K562 (cell line): ENCODE measurements at regions not wholly inside any gene's neighbourhood (a gene's known extent, or its start where the extent isn't known, plus 50 kb on each side); places are given as distances from the start of the nearest gene placed in this dataset.

Experiments used
- ATAC-seq: fragments of 200-7000 bp; cut with Tn5 transposase; 3 replicates; pipeline ENCODE4 v1.9.1; 2020; ENCODE audit warnings: moderate library complexity
- BruUV-seq: library from RNA; stranded (reverse); fragments of 400-500 nt; replicated peaks from 2 replicates; lab custom pipeline; 2021; lab: Mats Ljungman, UMichigan
- CTCF ChIA-PET: fragments of 300-600 bp; formaldehyde crosslinking; extraction: SDS; loops from one replicate; lab custom pipeline; 2021; ENCODE audit warnings: low intra/inter-chr PET ratio; lab: Yijun Ruan, JAX
- POLR2A ChIA-PET: fragments of 300-600, 350-650 bp; sonication (Branson Sonifier 250); formaldehyde crosslinking; extraction: SDS; loops from one replicate; lab custom pipeline; 2021; ENCODE audit warnings: antibody characterized with exemption, inconsistent platforms; lab: Yijun Ruan, JAX
- DNase-seq, 4 experiments: peaks; one replicate each; pipeline versions ENCODE4 v3.0.0 to v3.0.0-alpha.2; 2011 to 2018; ENCODE audit warnings: low spot score in 3 of 4, mixed read lengths in 3 of 4; ENCODE audit errors: extremely low read depth in 1 of 4
- FAIRE-seq: peaks from 2 replicates; lab custom pipeline; 2011; peaks lifted over from hg19 to GRCh38; lab: Jason Lieb, UNC
- H2AFZ ChIP-seq: 2 replicates; pipeline ENCODE4 v1.6.0; 2011; ENCODE audit warnings: low read depth, low read length, control low read depth, inconsistent platforms
- H3K27ac ChIP-seq: fragments of 200-600 bp; 3 replicates; pipeline ENCODE4 v1.8.0; 2011; ENCODE audit warnings: low read depth, mild to moderate bottlenecking, control low read depth, inconsistent platforms, low read length, moderate library complexity, mixed read lengths; ENCODE audit errors: extremely low read depth
- H3K27me3 ChIP-seq, 2 experiments: fragments of 300-600 bp in 1 of 2; 2 replicates in 1 of 2; 3 replicates in 1 of 2; pipeline versions ENCODE4 v1.6.0 to v1.8.0; 2011; ENCODE audit warnings: inconsistent platforms in 2 of 2, low read length in 2 of 2, mild to moderate bottlenecking in 1 of 2, mixed read lengths in 1 of 2, moderate library complexity in 1 of 2; ENCODE audit not compliant: control insufficient read depth in 2 of 2, insufficient read depth in 2 of 2
- H3K36me3 ChIP-seq: fragments of 300-600 bp; 3 replicates; pipeline ENCODE4 v1.8.0; 2011; ENCODE audit warnings: mild to moderate bottlenecking, low read length, inconsistent platforms; ENCODE audit not compliant: control insufficient read depth, insufficient read depth
- H3K4me1 ChIP-seq, 2 experiments: fragments of 200-600 bp in 1 of 2; replicated peaks in 1 of 2; 2 replicates in 1 of 2; 3 replicates in 1 of 2; pipeline versions ENCODE4 v1.5.1 to v1.8.0; 2011; ENCODE audit warnings: inconsistent platforms in 2 of 2, low read length in 2 of 2, mild to moderate bottlenecking in 1 of 2, mixed read lengths in 1 of 2, moderate library complexity in 1 of 2; ENCODE audit not compliant: control insufficient read depth in 2 of 2, insufficient read depth in 2 of 2
- H3K4me2 ChIP-seq: 2 replicates; pipeline ENCODE4 v1.6.1; 2011; ENCODE audit warnings: low read length, control low read depth, inconsistent platforms, mixed read lengths; ENCODE audit not compliant: insufficient read depth
- H3K4me3 ChIP-seq: fragments of 200-600 bp; sonication (generic), shearing (Covaris generic); 2 replicates; pipeline ENCODE4 v1.5.1; 2016; ENCODE audit warnings: control low read depth, inconsistent platforms
- H3K79me2 ChIP-seq: fragments of 200-600 bp; 3 replicates; pipeline ENCODE4 v1.8.0; 2011; ENCODE audit warnings: low read length, inconsistent platforms; ENCODE audit not compliant: control insufficient read depth, insufficient read depth
- H3K9ac ChIP-seq, 2 experiments: 2 replicates each; pipeline versions ENCODE4 v1.6.0 to v1.6.1; 2011; ENCODE audit warnings: low read depth in 2 of 2, low read length in 2 of 2, control low read depth in 1 of 2, inconsistent platforms in 1 of 2, mild to moderate bottlenecking in 1 of 2, mixed read lengths in 1 of 2; ENCODE audit not compliant: insufficient read depth in 1 of 2
- H3K9me1 ChIP-seq: one replicate; pipeline ENCODE4 v1.6.0; 2011; ENCODE audit warnings: inconsistent platforms, mild to moderate bottlenecking, low read length, moderate library complexity; ENCODE audit not compliant: control insufficient read depth, insufficient read depth
- H3K9me3 ChIP-seq: replicated peaks from 2 replicates; pipeline ENCODE4 v1.5.1; 2011; ENCODE audit warnings: low read depth, low read length, inconsistent platforms; ENCODE audit not compliant: control insufficient read depth, insufficient read depth
- H4K20me1 ChIP-seq: replicated peaks from 2 replicates; pipeline ENCODE4 v1.6.1; 2011; ENCODE audit warnings: low read length, inconsistent platforms, mixed read lengths; ENCODE audit not compliant: control insufficient read depth, insufficient read depth
- BCL6 ChIP-seq: fragments of 250-450 bp; sonication (Bioruptor Pico); IDR thresholded peaks from 2 replicates; pipeline ENCODE4 v1.4.0; 2020
- E2F3 ChIP-seq: fragments of 250-450 bp; sonication (Bioruptor Pico); IDR thresholded peaks from 2 replicates; pipeline ENCODE4 v1.4.0; 2020; ENCODE audit warnings: mild to moderate bottlenecking
- ETV5 ChIP-seq: sonication (generic); formaldehyde crosslinking; IDR thresholded peaks from 2 replicates; pipeline ENCODE4 v1.4.0; 2020; ENCODE audit warnings: low read depth, mild to moderate bottlenecking, missing genetic modification reagents
- FOSL1 ChIP-seq: fragments of 200-800 bp; sonication (Bioruptor generic); conservative IDR thresholded peaks from 2 replicates; pipeline ENCODE4 v1.6.1; 2016; ENCODE audit warnings: missing genetic modification characterization, missing compliant biosample characterization
- MECOM ChIP-seq: fragments of 250-450 bp; sonication (Bioruptor Pico); IDR thresholded peaks from 2 replicates; pipeline ENCODE4 v1.8.0; 2022; ENCODE audit warnings: inconsistent platforms
- NCOA6 ChIP-seq: fragments of 450-650 bp; IDR thresholded peaks from 2 replicates; pipeline ENCODE4 v1.6.1; 2017; ENCODE audit warnings: mild to moderate bottlenecking
- PML ChIP-seq: IDR thresholded peaks from 2 replicates; pipeline ENCODE4 v1.6.1; 2012; ENCODE audit warnings: low read length, inconsistent platforms
- RFX7 ChIP-seq: fragments of 250-450 bp; sonication (Bioruptor Pico); IDR thresholded peaks from 2 replicates; pipeline ENCODE4 v1.5.1; 2021; ENCODE audit warnings: mild to moderate bottlenecking
- ZFP30 ChIP-seq: fragments of 250-450 bp; sonication (Bioruptor Pico); IDR thresholded peaks from 2 replicates; pipeline ENCODE4 v1.8.0; 2022; ENCODE audit warnings: moderate library complexity, mild to moderate bottlenecking, inconsistent platforms, borderline replicate concordance
- ZFPM2 ChIP-seq: fragments of 250-450 bp; sonication (Bioruptor Pico); IDR thresholded peaks from 2 replicates; pipeline ENCODE4 v1.5.1; 2022; ENCODE audit warnings: mild to moderate bottlenecking
- ZNF165 ChIP-seq: fragments of 250-450 bp; sonication (Bioruptor Pico); IDR thresholded peaks from 2 replicates; pipeline ENCODE4 v1.4.0; 2020; ENCODE audit warnings: borderline replicate concordance
- WGBS: fragments of 100-300 bp; shearing (Covaris generic); methylation state at CpG from one replicate; pipeline ENCODE4 v1.1.6; 2016; ENCODE audit warnings: low coverage, mixed read lengths; ENCODE audit not compliant: insufficient coverage; ENCODE audit errors: missing lambda C conversion rate; 5-methylcytosine and 5-hydroxymethylcytosine counted together
- in situ Hi-C: fragments of 300-500 bp; cut with MboI; formaldehyde crosslinking; loops from 4 replicates; pipeline ENCODE4 v1.15.0; 2018; ENCODE audit warnings: inconsistent platforms, mixed read lengths
- intact Hi-C: fragments of 100-400 bp; cut with micrococcal nuclease; formaldehyde crosslinking; loops from 2 replicates; pipeline ENCODE4 v1.14.2; 2022
- TF ChIP-seq, protein P1 (sequence below): fragments of 200-800 bp; sonication (Bioruptor generic); IDR thresholded peaks from 2 replicates; pipeline ENCODE4 v1.6.1; 2017; ENCODE audit warnings: missing genetic modification characterization, missing compliant biosample characterization

DNA sequence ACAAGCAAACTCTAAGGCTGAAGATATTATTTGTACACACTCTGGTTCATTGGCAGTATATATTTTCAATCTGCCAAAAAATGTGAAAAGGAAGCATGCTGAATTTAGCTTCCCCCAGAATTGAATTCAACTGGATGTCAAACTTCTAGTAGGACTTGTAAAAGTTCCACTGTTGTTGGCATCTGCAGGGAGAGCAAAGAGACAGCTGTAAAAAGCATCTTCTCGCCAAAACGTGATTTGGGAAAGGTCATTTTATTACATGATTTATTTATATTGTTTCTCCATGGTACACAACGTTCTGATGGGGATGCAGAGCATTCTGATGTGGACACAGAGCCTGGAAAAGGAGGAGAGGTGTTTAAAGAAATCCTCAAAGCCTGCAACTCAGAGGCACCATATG, 196.7 kb upstream of the ADAMTS9 start:
- H3K4me2 ChIP-seq = no peak overlapping the region
- in situ Hi-C loops (no loop called here), intact Hi-C loops (no loop called here)
- no peak overlapping the region for H3K4me3 ChIP-seq
- H3K27ac ChIP-seq = no peak overlapping the region
- CTCF ChIA-PET = no interaction called here
- no peaks in the 10 kb centered on the region for H3K9me3 ChIP-seq
- H2AFZ ChIP-seq = no peak overlapping the region
- TF ChIP-seq FOSL1 = no peak
- no peak for TF ChIP-seq ZFPM2 (CRISPR knock-in tag)
- BruUV-seq = no TSS peak
- DNase-seq (no peak), FAIRE-seq (no peak), ATAC-seq (no peak)
- H4K20me1 ChIP-seq = no peaks in the 10 kb centered on the region
- no peaks in the 10 kb centered on the region for H3K79me2 ChIP-seq
- no peaks in the 10 kb centered on the region for H3K9me1 ChIP-seq
- WGBS = 14% methylated on average over 3 of the region's 3 CpGs
- no peaks in the 10 kb centered on the region for H3K4me1 ChIP-seq
- no peaks in the 10 kb centered on the region for H3K27me3 ChIP-seq
- POLR2A ChIA-PET = no interaction called here
- H3K36me3 ChIP-seq = no peaks in the 10 kb centered on the region
- no peak overlapping the region for H3K9ac ChIP-seq

DNA sequence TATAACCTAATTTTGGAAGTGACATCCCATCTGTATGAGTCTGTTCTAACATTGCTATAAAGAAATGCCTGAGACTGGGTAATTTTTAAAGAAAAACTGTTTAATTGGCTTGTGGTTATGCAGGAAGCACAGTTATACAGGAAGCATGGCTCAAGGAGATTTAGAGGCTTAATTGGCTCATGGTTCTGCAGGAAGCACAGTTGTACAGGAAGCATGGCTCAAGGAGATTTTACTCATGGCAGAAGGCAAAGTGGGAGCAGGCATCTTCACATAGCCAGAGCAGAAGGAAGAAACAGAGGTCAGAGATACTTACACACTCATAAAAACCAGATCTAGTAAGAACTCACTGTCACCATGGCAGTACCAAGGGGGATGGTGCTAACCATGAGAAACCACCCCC, 193.1 kb upstream of the ADAMTS9 start:
- Histone ChIP-seq H3K9ac (no peak overlapping the region), H4K20me1 (no peaks in the 10 kb centered on the region), H3K4me3 (no peak overlapping the region), H3K9me1 (no peaks in the 10 kb centered on the region), H2AFZ (no peak overlapping the region), H3K79me2 (no peaks in the 10 kb centered on the region), H3K9me3 (no peaks in the 10 kb centered on the region), H3K27me3 (no peaks in the 10 kb centered on the region), H3K36me3 (no peaks in the 10 kb centered on the region), H3K4me1 (no peaks in the 10 kb centered on the region), H3K4me2 (no peak overlapping the region), H3K27ac (no peak overlapping the region)
- in situ Hi-C loops = no loop called here
- ATAC-seq (no peak), DNase-seq (no peak), FAIRE-seq (no peak)
- intact Hi-C loops = no loop called here
- CTCF ChIA-PET = no interaction called here
- BruUV-seq = no TSS peak
- POLR2A ChIA-PET = no interaction called here
- TF ChIP-seq E2F3 (no peak), BCL6 (no peak), ZNF165 (CRISPR knock-in tag) (no peak), MECOM (CRISPR knock-in tag) (no peak), ETV5 (CRISPR knock-in tag) (no peak), ZFP30 (CRISPR knock-in tag) (no peak), NCOA6 (no peak), PML (no peak), RFX7 (CRISPR knock-in tag) (no peak)
- TF ChIP-seq, protein P1, sequence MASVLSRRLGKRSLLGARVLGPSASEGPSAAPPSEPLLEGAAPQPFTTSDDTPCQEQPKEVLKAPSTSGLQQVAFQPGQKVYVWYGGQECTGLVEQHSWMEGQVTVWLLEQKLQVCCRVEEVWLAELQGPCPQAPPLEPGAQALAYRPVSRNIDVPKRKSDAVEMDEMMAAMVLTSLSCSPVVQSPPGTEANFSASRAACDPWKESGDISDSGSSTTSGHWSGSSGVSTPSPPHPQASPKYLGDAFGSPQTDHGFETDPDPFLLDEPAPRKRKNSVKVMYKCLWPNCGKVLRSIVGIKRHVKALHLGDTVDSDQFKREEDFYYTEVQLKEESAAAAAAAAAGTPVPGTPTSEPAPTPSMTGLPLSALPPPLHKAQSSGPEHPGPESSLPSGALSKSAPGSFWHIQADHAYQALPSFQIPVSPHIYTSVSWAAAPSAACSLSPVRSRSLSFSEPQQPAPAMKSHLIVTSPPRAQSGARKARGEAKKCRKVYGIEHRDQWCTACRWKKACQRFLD (CRISPR knock-in tag) = no peak
